HL-60/S4 (cell line): ENCODE measurements at regions not wholly inside any gene's neighbourhood (a gene's known extent, or its start where the extent isn't known, plus 50 kb on each side); places are given as distances from the start of the nearest gene placed in this dataset.
"Not testable (repeated sequence)": the region's sequence is repeated elsewhere in the genome, so short reads cannot be mapped to it uniquely, and the experiment has no call there.

ENCODE experiments used
- in situ Hi-C: fragments of 300-500 bp; cut with MboI; formaldehyde crosslinking; loops from 2 replicates; pipeline ENCODE4 v1.14.3; 2022; ENCODE audit warnings: low sequenced_read_pairs

- in situ Hi-C loops = no loop called here
These were observed 122.9 kb upstream of the SMURF2 start for GRCh38 chr17:64785011-64785421.

- in situ Hi-C loops = no loop called here
These were observed 122.4 kb upstream of the SMURF2 start for GRCh38 chr17:64784353-64785010.

GRCh38 chr17:64783556-64784352, 121.6 kb upstream of the SMURF2 start:
- in situ Hi-C loops = no loop called here

- in situ Hi-C loops = no loop called here
These were observed 120.9 kb upstream of the SMURF2 start for GRCh38 chr17:64783031-64783461.

GRCh38 chr17:64781810-64782555, 119.9 kb upstream of the SMURF2 start:
- in situ Hi-C loops = no loop called here

GRCh38 chr17:64781014-64781756, 119.1 kb upstream of the SMURF2 start:
- in situ Hi-C loops = no loop called here

GRCh38 chr17:64780096-64781013, 118.2 kb upstream of the SMURF2 start:
- in situ Hi-C loops = no loop called here

GRCh38 chr17:64779376-64780095, 117.4 kb upstream of the SMURF2 start:
- in situ Hi-C loops = no loop called here

GRCh38 chr17:64779098-64779375, 116.9 kb upstream of the SMURF2 start:
- in situ Hi-C loops = not testable (repeated sequence)

GRCh38 chr17:64778240-64779097, 116.4 kb upstream of the SMURF2 start:
- in situ Hi-C loops = no loop called here

GRCh38 chr17:64777415-64778239, 115.5 kb upstream of the SMURF2 start:
- in situ Hi-C loops = no loop called here

GRCh38 chr17:64776720-64777414, 114.8 kb upstream of the SMURF2 start:
- in situ Hi-C loops = not testable (repeated sequence)

GRCh38 chr17:64775701-64776570, 113.8 kb upstream of the SMURF2 start:
- in situ Hi-C loops = no loop called here

- in situ Hi-C loops = no loop called here
These were observed 112.9 kb upstream of the SMURF2 start for GRCh38 chr17:64774888-64775540.
